ENCODE measurements at regions not wholly inside any gene's neighbourhood (a gene's known extent, or its start where the extent isn't known, plus 50 kb on each side); places are given as distances from the start of the nearest gene placed in this dataset.
"Not testable (repeated sequence)": the region's sequence is repeated elsewhere in the genome, so short reads cannot be mapped to it uniquely, and the experiment has no call there.

DNA sequence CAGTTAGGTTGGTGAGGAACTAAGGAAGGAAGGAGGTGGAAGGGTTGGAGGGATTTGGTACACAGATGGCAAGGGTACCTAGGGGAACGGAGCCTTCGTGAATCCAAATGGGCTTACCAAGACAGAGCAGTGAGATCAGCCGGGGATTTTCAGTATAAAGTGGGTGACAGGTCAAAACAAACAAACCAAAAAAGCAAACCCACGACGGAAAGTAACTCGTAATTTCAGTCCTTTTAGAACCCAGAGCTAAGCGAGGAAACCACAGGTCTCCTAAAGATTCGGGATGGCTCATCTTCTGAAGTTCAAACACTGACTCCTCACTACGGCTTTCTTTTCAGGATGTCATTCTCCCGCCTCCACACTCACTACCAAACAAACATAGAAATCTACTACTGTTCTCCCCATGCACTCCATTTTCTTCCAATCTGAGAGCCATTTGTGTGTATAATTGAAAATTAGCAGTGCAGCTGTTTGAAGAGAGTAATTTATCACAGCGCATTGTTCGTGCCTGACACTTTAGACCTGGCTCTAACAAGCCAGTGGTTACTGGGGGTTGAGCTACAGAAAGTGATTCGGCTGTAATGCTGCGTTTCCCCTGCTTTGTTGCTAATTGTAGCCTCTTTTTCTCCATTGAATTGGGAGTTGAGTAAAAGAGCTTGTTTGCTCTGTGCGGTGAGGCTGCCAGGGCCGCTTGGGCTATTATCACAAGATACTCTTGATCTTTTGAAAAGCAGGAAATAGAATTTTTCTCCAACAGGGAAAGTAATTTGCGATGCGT is 64.7 kb upstream of the CCDC39 start:
- DNase-seq = no peak

DNA sequence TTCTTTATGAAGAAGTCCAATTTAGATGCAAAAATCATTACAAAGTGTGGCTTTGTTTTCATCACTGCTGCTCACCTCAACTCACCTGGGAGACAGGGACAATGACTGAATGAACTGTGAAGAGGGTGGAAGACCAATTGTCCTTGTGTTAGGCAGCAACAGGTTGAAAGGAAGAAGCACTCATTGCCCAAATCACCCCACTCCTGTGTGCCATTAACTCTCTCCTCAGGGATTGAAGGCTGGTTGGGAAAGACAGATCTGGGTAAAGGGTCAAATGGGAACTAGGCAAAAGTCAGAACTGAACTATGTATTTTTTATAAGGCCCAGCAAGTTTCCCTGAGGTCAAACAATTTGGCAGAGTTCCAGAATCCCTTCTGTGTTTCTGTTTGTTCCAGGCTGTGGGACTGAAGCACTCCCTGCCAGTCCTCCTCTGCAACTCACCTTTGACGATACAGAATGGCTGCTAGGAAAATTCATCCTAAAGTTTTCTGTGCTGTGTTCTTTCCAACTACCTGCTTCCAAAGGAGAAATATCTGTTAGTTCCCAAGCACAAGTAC is 68.6 kb upstream of the CCDC39 start:
- DNase-seq = no peak

DNA sequence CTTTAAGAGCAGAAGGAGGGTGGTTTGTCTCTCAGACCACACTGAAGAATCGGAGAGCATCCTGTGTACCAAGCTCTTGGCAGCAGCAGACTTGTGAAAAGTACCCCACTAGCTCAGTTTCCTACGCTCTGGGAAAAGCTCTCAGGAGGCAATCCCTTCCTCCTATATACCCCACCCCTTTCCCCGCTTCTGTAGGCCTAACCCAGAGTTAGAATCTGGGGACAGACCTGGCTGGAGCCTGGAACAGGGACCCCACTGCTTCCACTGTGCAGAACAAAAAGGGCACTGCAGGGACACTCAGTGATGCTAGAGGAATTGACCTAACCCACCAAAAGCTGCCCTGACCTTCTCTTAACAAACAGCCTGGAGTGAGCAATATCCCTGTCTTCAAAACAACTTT is 70.0 kb upstream of the CCDC39 start:
- no peak for DNase-seq

DNA sequence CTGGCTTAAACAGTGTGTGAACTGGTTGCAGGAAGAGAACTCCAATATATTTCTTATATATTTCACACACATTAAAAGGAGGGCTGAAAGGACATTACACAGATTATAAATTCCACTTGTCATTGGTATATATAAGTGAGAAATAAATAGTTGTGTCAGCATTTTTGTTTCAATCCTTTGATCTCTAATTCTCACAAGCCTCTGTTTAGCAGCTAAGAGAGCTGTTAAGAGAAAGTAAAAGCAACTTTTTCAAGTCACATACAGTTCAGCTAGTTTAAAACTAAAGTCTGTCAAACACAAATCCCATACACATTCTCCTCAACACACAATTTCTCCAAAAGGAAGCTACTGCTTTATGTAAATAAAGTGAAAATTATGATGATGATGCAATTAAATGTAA is 70.5 kb upstream of the CCDC39 start:
- DNase-seq = no peak

DNA sequence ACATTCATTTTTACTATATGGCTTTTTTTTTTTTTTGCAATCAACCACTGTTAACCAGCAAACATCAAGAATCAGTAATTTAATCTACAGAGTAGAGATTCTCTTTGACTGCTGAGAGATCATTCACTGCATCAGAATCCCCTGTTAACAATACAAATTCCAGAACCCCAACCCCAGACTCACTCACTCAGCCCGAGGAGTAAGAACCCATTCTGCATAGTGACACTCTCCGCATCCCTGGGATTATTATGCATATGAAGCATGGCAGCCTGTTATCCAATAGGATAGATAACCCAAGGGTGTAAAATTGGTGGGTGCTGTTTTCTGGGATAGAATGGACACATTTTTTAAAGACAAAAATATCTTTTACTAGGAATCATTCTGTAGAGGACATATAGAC is 76.3 kb upstream of the CCDC39 start:
- no peak for DNase-seq

DNA sequence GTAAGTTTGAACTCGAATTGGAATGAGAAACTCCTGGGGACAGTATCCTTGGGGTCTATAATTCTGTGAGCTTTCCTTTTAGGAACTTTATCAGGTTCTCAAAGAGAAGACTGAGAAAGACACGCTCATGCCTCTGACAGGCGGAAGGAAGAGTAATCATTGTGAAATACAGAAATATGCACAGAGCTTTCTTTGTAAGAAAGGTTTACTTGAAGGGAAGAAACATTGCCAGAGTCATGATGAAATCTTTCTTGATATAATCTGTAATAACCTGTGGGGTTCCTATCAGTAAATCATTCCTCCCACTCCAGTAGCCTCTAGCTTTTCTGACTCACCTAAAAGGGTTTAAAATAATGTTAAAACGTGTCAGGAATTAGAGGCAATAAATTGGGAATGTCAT is 83.6 kb upstream of the CCDC39 start:
- no peak for DNase-seq

DNA sequence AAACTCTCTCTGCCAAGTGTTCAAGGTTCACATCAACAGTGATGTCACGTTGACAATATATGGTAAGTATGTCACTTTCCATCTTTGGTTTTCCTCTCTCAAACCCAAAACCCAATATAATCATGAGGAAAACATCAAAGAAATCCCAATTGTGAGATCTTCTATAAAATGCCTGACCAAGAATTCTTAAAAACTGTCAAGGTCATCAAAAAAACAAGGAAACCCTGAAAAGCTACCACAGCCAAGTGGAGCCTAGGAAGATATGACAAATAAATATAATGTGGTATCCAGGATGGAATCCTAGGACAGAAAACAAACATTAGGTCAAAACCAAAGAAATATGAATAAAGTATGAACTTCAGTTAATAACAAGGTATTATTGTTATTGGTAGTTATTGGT is 85.2 kb upstream of the CCDC39 start:
- no peak for DNase-seq

DNA sequence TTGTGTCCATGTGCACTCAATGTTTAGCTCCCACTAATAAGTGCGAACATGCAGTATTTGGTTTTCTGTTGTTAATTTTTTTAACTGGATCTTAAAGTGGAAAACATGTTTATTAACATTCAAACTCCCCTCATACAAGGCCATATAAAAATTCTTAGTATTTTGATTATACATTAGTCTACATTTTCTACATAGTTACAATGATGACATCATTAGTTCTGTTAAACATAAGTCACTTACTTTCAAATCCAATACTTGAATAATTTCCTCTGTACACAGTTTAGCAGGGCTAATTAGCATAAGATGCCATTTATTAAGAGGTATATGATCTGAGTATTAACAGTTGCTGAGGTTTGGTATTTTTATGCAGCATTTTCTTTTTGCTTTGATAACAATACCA is 91.3 kb upstream of the CCDC39 start:
- DNase-seq = no peak

DNA sequence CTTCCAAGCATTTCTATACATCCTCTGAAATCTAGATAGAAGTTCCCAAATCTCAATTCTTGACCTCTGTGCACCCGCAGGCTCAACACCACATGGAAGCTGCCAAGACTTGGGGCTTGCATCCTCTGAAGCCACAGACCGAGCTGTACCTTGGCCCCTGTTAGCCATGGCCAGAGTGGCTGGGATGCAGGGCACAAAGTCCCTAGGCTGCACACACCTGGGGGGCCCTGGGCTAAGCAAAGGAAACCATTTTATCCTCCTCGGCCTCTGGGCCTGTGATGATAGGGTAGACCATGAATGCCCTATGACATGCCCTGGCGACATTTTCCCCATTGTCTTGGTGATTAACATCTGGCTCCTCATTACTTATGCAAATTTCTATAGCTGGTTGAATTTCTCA is 97.1 kb upstream of the CCDC39 start:
- no peak for DNase-seq

DNA sequence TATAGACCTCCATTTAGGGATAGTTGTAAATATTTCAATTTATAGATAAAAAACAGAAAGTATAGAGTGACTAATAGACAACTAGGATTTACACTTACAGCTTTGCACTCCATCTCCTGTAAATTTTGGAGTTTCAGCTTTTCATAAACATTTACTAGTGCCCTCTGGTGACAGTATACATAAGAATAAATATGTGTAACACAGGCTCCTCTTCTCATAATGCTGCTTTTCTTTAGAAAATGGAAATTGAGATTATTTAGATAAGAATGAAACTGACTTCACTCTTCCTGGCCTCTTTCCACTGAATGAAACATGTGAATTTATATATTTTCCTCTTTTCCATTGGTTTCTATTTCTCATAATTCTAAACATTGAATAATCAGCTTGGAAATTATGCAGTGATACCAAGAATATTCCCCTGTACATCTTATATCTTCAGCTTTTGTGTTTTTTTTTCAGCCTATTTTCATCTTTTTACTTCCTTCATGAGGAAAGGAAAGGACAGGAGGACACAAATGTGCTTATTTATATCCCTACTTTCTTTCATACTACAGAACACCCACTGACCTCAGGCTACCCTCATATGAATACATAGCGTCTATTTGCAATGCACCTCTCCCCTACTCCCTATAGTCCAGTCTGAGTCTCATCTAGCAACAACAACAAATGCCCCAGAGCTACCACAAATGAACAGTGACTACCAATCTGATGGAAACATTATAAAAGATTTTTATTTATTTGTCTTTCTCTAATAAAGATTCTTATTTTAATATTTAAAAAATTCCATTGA is 103.1 kb upstream of the CCDC39 start:
- DNase-seq = no peak

DNA sequence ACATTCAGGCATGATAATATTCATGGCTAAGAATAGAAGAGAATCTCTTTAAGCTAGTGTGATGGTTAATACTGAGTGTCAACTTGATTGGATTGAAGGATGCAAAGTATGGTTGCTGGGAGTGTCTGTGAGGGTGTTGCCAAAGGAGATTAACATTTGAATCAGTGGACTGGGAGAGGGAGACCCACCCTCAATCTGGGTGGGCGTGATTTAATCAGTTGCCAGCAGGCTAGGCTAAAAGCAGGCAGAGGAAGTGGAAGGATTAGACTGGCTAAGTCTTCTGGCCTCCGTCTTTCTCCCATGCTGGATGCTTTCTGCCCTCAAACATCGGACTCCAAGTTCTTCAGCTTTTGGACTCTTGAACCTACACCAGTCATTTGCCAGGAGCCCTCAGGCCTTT is 106.9 kb upstream of the CCDC39 start:
- DNase-seq = not testable (repeated sequence)

DNA sequence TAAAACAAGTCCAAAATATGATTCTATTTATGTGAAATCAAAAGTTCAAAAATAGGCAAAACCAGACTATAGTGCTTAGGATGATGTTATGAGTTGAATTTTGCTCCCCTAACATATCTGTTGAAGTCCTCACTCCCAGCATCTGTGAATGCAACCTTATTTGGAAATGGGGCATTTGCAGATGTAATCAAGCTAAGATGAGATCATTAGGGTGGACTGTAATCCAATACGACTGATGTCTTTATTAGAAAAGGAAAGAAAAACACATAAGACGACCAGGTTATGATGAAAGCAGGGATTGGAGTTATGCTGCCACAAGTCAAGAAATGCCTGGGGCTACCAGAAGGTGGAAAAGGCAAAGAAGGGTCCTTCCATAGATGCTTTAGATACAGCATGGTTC is 110.5 kb upstream of the CCDC39 start:
- DNase-seq = no peak

DNA sequence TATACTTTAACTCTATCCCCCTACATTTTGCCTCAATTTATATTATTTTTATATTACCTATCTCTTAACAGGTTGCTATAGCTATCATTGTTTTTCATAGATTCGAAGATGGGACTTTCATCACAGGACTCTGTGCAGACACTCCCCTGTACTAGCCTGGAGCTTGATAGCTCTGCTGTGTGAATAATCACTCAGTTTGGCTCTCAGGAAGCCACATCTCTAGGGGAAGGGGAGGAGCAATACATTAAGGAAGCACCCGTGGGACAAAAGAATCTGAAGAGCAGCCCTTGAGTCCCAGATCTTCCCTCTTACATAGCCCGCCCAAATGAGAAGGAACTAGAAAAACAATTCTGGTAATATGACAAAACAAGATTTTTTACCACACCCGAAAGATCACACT is 114.3 kb upstream of the FXR1 start:
- DNase-seq = no peak

DNA sequence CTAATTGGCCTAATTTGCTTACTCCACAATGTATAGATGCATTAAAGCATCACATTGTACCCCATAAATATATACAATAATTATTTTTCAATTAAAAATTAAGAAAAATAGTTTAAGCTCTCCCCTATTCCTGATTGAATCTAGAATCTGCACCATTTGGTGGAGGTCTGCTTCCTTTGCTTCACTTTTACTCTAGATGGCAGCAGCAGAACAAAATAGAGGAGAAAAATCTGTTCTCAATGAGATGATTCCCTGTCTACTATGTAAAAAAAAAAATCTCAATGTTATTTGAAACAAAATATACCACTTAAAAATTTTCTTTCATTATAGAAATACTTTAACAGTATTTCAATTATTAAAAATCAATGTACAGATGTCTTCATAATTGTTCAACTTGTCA is 109.6 kb upstream of the FXR1 start:
- peak in 1 of 2 experiments; percentile 44 for DNase-seq

DNA sequence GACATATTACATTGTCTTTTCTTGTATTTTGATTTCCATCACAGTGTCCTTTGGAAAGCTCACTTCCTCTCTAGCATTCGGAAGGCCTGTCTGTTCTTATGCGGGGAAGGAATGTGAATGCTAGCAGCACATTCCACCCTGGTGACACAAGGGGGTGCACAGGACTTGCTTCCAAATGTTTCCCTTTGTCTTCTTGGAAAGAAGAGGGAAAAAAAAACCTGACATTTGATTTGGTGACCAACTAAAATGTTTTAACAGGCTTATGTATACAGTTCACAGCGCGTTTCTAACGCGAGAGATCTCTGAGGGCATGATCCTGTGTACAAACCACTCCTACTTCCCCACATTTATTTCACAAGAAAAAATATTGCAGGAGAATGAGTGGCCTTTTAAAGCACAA is 107.6 kb upstream of the FXR1 start:
- no peak for DNase-seq

DNA sequence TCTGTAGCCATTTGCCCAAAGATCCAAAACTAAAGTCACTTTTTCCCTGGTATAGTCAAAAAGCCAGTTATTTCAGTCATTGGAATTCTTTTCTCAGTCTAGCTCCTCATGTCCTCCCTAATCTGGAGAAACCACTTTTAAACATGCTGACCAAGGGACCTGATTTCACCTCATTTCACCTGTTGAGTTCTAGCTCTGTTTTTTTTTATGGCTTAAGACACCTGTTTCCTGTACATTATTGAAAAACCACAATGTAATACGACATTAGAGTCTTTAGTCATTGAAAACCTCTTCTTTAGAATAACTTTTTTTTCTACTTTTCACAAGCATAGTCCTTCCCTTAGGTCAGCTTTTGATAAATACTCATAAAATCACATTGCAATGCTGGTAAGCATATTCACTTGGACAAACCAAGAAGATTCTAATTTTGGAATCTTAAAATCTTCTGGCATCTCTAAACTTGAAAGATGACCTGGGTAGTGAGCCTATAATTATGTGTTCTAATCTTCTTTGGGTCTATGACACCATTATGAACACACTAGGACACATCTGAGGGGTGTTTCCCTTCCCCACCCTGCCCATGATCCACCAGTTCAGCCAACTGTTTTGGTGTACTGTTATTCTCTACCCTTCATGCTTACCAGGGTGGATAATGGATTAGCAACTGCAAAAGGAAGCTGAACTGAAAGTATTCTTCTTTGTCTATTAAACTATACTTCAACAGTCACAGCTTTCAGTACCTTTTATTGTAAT is 103.5 kb upstream of the FXR1 start:
- no peak for DNase-seq

DNA sequence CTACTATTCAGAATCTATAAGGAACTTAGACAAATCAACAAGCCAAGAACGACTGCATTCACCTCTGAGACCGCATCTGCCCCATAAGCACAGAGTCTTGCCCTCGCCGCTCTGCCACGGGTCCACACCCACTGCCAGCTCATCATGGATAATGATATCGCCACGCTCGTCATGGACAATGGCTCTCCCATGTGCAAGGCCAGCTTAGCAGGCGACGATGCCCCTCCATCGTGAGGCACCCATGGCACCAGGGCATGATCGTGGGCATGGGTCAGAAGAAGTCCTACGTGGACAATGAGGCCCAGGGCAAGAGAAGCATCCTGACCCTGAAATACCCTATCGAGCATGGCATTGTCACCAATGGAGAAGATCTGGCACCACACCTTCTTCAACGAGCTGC is 92.1 kb upstream of the FXR1 start:
- no peak for DNase-seq

DNA sequence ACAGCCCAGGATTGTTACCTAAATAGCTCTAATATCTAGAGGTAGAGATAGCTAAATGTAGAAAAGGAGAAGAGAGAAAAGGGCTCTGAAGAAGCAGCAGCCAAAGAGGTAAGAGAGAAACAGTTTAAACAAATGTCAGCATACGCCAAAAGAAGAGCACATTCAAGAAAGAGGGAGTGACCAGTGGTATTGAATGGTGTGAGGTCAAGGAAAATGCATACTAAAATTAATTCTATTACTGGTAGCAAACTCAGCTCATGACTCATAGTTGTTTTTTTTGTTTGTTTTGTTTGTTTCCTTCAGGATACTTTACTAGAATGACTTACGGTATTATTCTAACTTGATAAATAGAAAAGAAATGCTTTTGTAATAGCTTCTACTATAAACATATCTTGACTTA is 86.5 kb upstream of the FXR1 start:
- no peak for DNase-seq

DNA sequence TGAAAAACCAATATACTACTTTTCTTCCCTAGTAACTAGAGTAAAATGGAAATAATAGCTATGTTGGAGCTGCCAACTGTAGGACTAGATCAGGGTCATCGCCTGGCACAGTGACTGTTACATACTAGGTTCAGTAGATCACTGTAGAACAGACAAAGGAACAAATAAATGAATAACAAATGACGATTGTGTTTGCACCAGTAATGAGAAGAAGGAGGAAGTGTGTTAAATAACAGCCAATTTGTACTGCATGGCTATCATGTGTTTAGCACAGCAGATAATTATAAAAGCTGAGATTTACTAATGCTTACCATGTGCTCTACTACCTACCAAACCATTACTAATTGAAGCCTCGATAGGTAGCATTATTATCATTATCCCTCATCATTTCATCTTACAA is 85.3 kb upstream of the FXR1 start:
- no peak for DNase-seq

DNA sequence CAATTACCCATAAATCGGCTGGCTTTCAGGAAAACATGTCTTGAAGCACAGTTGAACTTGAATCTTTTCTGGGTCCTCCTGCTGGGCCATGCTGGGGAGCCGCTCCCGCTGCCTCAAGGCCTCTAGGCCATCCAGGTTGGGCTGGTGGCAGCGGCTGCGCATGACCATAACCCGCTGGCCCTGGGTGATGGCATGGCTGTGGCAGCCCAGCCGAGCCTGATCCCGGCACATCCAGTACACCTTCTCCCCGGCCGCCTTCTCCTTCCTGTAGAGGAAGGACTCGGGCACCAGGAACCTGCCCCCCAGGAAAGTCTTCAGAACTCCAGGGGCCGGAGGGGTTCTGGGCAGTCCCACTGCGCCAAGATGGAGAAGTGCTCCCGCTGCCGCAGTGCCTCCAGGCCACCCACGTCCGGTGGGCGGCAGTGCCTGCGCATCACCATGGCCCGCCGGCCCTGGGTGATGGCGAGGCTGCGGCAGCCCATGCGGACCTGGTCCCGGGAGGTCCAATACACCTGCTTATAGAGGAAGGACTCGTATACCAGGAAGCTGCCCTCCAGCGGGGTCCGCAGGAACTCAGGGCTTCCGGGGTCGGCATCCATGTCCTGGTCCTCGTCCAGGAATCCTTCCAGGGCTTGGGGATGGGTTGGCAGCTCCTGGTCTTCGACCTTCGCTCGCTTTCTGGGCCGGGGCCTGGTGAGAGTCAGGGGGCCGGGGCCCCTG is 84.3 kb upstream of the FXR1 start:
- no peak for DNase-seq

DNA sequence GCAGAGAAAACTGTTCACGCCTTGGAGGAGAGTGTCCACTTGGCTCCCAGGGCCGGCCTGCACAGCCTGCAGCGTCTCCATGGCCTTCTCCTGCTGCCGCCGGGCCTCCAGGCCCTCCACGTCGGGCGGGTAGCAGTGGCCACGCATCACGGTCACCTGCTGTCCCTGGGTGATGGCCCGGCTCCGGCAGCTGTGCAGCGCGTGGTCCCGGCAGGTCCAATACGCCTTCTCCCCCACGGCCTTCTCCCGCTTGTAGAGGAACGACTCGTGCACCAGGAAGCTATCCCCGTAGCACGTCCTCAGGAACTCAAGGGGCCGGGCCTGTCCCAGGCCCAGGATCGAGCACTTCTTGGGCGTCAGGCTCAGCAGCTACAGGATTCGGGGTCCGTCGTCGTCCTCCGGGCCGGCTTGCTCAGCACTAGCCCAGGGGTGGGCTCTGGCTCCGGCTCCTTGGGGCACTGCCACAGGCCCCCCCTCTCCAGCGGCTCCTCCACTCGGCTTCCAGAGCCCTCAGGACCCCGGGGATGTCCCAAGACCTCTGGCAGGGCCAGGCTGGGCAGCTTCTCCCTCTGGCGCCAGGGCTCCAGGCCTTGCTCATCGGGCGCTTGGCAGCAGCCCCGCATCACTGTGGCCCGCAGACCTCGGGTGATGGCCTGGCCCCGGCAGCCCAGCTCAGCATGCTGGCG is 83.6 kb upstream of the FXR1 start:
- DNase-seq = no peak
